MM.1S (cell line): ENCODE measurements at regions not wholly inside any gene's neighbourhood (a gene's known extent, or its start where the extent isn't known, plus 50 kb on each side); places are given as distances from the start of the nearest gene placed in this dataset.
"Not testable (repeated sequence)": the region's sequence is repeated elsewhere in the genome, so short reads cannot be mapped to it uniquely, and the experiment has no call there.

Source experiments
- DNase-seq: peaks from one replicate; pipeline ENCODE4 v3.0.0-alpha.2; 2015
- H2AFZ ChIP-seq: fragments of 300-600 bp; sonication (generic); 2 replicates; pipeline ENCODE4 v1.6.0; 2016; ENCODE audit warnings: antibody characterized with exemption, low read length
- H3F3A ChIP-seq: fragments of 300-600 bp; sonication (generic); 2 replicates; pipeline ENCODE4 v1.6.1; 2016; ENCODE audit warnings: mild to moderate bottlenecking, antibody characterized with exemption, low read length, moderate library complexity, mixed read lengths; ENCODE audit not compliant: insufficient read depth
- H3K27ac ChIP-seq: fragments of 300-600 bp; sonication (generic); 2 replicates; pipeline ENCODE4 v1.5.1; 2016; ENCODE audit warnings: mild to moderate bottlenecking, low read length
- H3K27me3 ChIP-seq: fragments of 300-600 bp; sonication (generic); replicated peaks from 2 replicates; pipeline ENCODE4 v1.6.0; 2016; ENCODE audit warnings: low read length; ENCODE audit not compliant: insufficient read depth
- H3K36me3 ChIP-seq: fragments of 300-600 bp; sonication (generic); replicated peaks from 2 replicates; pipeline ENCODE4 v1.6.1; 2016; ENCODE audit warnings: mild to moderate bottlenecking, low read length, mixed read lengths; ENCODE audit not compliant: insufficient read depth
- H3K4me1 ChIP-seq: fragments of 300-600 bp; sonication (generic); 2 replicates; pipeline ENCODE4 v1.6.1; 2016; ENCODE audit warnings: low read length, mixed read lengths
- H3K4me2 ChIP-seq: fragments of 300-600 bp; sonication (generic); 2 replicates; pipeline ENCODE4 v1.6.0; 2016; ENCODE audit warnings: low read depth, low read length
- H3K4me3 ChIP-seq: fragments of 300-600 bp; sonication (generic); 2 replicates; pipeline ENCODE4 v1.5.1; 2016; ENCODE audit warnings: low read length, mixed read lengths
- H3K79me2 ChIP-seq: fragments of 300-600 bp; sonication (generic); 2 replicates; pipeline ENCODE4 v1.6.1; 2016; ENCODE audit warnings: mixed run types, low read length, mixed read lengths
- H3K9ac ChIP-seq: fragments of 300-600 bp; sonication (generic); 2 replicates; pipeline ENCODE4 v1.6.1; 2016; ENCODE audit warnings: low read length, mixed read lengths
- H3K9me2 ChIP-seq: fragments of 300-600 bp; sonication (generic); replicated peaks from 2 replicates; pipeline ENCODE4 v1.6.1; 2016; ENCODE audit warnings: mild to moderate bottlenecking, low read length, mixed read lengths; ENCODE audit not compliant: insufficient read depth
- H3K9me3 ChIP-seq: fragments of 300-600 bp; sonication (generic); replicated peaks from 2 replicates; pipeline ENCODE4 v1.6.1; 2016; ENCODE audit warnings: mild to moderate bottlenecking, low read length, mixed read lengths; ENCODE audit not compliant: insufficient read depth
- H4K20me1 ChIP-seq: fragments of 300-600 bp; sonication (generic); 2 replicates; pipeline ENCODE4 v1.6.1; 2016; ENCODE audit warnings: mild to moderate bottlenecking, low read length, moderate library complexity, mixed read lengths; ENCODE audit not compliant: insufficient read depth
- CTCF ChIP-seq: fragments of 300-600 bp; sonication (generic); IDR thresholded peaks from 2 replicates; pipeline ENCODE4 v1.5.1; 2016; ENCODE audit warnings: antibody characterized with exemption, low read length, mixed read lengths
- EZH2 ChIP-seq: fragments of 300-600 bp; sonication (generic); optimal IDR thresholded peaks from 2 replicates; pipeline ENCODE3; 2017; ENCODE audit warnings: low read depth, mild to moderate bottlenecking, antibody characterized with exemption, low read length, mixed read lengths
- EZH2phosphoT487 ChIP-seq: fragments of 300-600 bp; sonication (generic); IDR thresholded peaks from 2 replicates; pipeline ENCODE4 v1.6.1; 2018; ENCODE audit warnings: antibody characterized with exemption, low read length

- Histone ChIP-seq H3K4me3 (no peak overlapping the region), H3K9me2 (no peaks in the 10 kb centered on the region), H3K4me2 (no peak overlapping the region), H3K27me3 (no peaks in the 10 kb centered on the region), H4K20me1 (no peaks in the 10 kb centered on the region), H3K9ac (no peak overlapping the region), H3F3A (no peaks in the 10 kb centered on the region), H3K79me2 (no peaks in the 10 kb centered on the region), H3K27ac (no peak overlapping the region), H3K9me3 (no peaks in the 10 kb centered on the region), H3K4me1 (no peaks in the 10 kb centered on the region), H2AFZ (no peak overlapping the region), H3K36me3 (no peaks in the 10 kb centered on the region)
- TF ChIP-seq CTCF (no peak), EZH2phosphoT487 (no peak), EZH2 (no peak)
- DNase-seq: no peak
Observed at GRCh38 chr3:147256739-147257138, 149.6 kb downstream of the ZIC4 start.

- Histone ChIP-seq H2AFZ (no peak overlapping the region), H3K9ac (no peak overlapping the region), H3K79me2 (no peaks in the 10 kb centered on the region), H3K4me3 (no peak overlapping the region), H3K9me2 (no peaks in the 10 kb centered on the region), H3K9me3 (no peaks in the 10 kb centered on the region), H3K4me2 (no peak overlapping the region), H3K36me3 (no peaks in the 10 kb centered on the region), H3K27me3 (no peaks in the 10 kb centered on the region), H3F3A (no peaks in the 10 kb centered on the region), H3K27ac (no peak overlapping the region), H4K20me1 (no peaks in the 10 kb centered on the region), H3K4me1 (no peaks in the 10 kb centered on the region)
- TF ChIP-seq EZH2phosphoT487 (no peak), CTCF (no peak), EZH2 (no peak)
- no peak for DNase-seq
Observed at GRCh38 chr3:147246906-147247305, 159.4 kb downstream of the ZIC4 start.

GRCh38 chr3:147245638-147246037, 160.7 kb downstream of the ZIC4 start:
- not testable (repeated sequence) for H3K4me3 ChIP-seq, H2AFZ ChIP-seq, H3K9me3 ChIP-seq, H3K4me1 ChIP-seq, H3K27ac ChIP-seq, H3K27me3 ChIP-seq, H3K9ac ChIP-seq, H3K9me2 ChIP-seq, H3K4me2 ChIP-seq, H3K79me2 ChIP-seq, H3K36me3 ChIP-seq, H4K20me1 ChIP-seq, H3F3A ChIP-seq, DNase-seq

- not testable (repeated sequence) for H3K9me2 ChIP-seq, H3K27me3 ChIP-seq, H3K36me3 ChIP-seq, H3K4me1 ChIP-seq, H3K4me3 ChIP-seq, H3F3A ChIP-seq, H4K20me1 ChIP-seq, H3K27ac ChIP-seq, H3K9ac ChIP-seq, H3K9me3 ChIP-seq, H3K4me2 ChIP-seq, DNase-seq, H3K79me2 ChIP-seq, H2AFZ ChIP-seq
Observed at GRCh38 chr3:147245022-147245421, 161.3 kb downstream of the ZIC4 start.
